GM21360 (cell line): ENCODE measurements at regions not wholly inside any gene's neighbourhood (a gene's known extent, or its start where the extent isn't known, plus 50 kb on each side); places are given as distances from the start of the nearest gene placed in this dataset.

Experiments
- ATAC-seq: cut with Tn5 transposase; IDR thresholded peaks from one replicate; pipeline ENCODE4 v1.9.1; 2021; ENCODE audit warnings: mild to moderate bottlenecking, moderate library complexity; ENCODE audit not compliant: unreplicated experiment

DNA sequence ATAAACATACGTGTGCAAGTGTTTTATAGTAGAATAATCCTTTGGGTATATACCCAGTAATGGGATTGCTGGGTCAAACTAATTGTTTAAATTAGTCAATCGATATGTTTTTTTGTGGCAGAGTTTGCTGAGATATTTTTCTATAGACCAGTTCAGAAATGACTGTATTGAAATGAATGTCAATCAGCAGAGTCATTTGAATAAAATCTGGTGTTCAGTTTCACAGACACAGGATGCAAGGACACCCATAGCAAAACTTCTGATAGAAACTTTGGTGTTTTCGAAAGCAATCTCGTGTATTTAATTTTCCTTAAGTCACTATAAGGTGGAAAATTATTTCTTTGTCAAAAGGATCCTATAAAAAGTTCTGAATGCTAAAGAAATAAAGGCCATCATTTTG lies 434.4 kb downstream of the RAP2B start:
- ATAC-seq: no peak

DNA sequence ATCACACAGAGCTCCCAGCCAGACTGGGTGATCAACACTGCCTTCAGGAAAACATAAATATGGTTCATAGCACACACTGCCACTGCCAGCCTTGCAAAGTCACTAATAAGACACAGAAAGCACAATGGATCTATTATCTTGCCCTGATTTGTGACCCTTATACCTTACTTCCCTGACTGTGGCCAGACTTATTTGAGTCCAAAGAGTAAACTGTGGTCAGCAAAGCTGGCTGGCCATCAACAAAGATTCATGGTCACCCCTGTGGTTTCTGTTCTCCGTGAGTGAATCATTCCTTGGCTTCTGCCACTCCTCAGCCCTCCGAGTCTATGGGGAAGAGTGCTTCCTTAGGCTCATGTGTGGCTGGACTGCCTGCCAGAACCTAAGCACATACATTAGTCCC lies 437.7 kb downstream of the RAP2B start:
- ATAC-seq: no peak

DNA sequence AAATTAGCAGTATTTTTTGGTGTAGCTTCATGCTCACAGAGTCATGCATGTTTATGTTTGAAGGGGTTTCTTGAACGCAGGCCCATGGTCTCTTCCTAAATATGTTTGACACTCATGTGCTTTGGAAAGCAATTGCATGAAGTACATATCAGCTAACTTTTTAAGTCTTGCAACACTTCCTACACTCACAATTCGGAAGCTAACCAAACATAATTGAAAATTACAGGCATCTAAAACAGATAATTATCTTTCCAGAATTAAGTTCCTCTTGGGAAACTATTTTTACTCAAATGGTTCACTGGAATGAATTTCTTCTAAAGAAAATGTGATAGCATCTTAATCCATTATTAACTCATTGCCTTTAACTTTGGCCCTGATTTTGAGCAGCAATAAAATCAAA lies 438.9 kb downstream of the RAP2B start:
- no peak for ATAC-seq

DNA sequence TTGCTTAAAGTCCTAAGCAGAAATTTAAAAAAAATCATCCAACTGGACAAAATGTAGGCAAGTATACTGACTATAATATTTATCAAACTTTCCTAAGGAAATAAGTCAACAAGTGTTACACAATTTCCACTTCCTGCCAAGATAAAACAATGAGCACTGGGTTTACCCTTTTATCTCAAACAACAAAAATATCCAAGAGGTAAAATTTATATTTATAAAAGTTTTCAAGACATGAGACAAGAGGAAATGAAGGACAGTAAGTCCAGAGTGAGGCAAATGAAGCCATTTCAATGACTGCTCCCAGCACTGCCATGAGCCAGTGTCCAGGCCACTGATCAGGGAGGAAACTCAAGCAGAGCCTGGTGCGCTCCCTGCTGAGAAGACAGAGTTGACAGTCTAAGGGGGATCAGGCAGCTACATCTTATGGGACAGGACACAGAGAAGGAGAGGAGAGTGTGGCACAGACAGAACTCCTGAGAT lies 439.4 kb downstream of the RAP2B start:
- no peak for ATAC-seq

DNA sequence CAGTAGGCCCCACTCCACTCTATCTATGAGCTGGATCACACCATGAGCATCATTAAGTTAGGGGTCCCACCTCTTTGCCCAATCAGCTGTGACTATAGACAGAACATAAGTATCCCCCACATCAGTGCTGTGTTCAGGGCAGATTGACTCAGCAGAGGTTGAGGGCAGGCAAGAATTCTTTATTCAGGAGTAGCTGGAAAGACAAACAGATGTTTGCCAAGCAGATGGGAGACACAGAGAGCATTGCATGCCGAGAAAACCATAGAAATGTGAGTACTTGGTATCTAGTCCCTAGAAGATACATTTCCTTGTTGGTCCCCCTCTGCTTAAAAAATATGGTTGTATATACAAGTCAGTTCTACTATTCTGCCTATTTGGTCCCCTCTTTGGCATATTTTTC lies 440.8 kb downstream of the RAP2B start:
- ATAC-seq: no peak

DNA sequence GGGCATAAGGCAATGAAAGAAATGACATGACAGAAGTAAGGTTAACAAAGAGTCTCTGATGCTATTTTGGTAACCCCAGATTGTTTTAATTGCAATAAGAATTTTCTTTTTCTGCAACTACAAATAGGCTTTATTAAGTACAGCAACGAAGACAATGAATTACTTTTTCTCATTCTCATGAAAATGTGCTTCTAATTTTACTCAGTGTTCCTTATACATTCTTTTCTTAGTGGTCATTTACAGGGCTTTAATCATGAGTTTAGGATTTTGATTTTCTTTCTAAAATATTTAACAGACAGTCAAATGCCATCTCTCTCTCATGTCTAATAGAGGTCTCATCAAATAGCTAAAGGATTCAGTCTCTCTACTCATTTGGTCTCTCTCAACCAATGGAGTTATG lies 452.1 kb downstream of the RAP2B start:
- no peak for ATAC-seq

DNA sequence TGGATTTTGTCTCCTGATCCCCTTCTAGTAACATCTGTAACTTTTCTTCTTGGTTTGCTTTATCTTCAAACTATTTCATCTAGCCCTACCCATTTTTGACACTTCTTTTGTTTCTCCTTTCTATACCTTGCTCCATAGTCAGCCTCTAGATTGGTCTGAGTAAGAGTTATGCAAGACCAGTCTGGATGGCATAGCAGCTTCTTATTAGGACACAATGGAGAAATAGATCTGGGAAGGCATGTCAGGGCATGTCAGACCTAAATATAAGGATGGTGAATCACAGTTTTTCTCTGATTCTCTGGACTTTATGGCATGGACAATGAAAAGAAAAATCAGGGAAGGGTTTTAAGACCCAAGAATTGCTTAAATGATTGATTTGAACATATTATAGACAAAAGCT lies 452.5 kb downstream of the RAP2B start:
- no peak for ATAC-seq

DNA sequence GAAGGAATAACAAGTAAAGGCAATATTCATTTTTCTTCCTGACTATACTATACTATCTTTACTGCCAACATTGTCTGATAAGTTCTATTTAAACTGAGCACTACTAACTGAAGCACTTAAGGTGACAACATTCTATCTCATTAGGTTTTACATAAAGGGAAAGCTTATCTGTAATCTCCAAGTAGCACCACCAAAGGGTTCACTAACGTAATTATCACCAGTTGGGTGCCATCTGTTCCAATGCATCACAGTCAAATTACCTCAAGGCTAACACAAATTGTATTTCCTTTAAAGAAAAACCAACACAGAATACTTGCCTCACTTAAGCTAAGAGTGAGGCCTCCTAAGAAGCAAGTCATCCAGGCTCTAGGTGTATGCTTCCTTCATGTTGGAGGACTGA lies 453.8 kb downstream of the RAP2B start:
- no peak for ATAC-seq

DNA sequence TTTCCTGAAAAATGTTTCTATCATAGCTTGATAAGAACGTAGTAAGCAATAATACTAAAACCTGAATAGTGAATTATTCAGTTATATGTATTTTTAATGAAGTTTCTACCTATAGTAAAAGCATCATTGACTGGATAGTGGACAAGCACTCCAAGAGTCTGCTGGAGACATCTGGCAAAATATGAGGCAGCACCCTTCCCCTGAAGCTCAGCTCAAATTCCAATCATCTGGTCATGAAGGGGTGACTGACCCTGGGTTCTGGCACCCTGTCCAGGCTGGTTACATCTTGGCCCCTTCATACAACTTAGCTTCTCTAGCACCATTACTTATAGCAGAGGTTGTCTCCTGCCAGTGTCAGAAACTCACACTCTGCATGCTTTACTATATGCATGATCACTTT lies 455.4 kb downstream of the RAP2B start:
- no peak for ATAC-seq

DNA sequence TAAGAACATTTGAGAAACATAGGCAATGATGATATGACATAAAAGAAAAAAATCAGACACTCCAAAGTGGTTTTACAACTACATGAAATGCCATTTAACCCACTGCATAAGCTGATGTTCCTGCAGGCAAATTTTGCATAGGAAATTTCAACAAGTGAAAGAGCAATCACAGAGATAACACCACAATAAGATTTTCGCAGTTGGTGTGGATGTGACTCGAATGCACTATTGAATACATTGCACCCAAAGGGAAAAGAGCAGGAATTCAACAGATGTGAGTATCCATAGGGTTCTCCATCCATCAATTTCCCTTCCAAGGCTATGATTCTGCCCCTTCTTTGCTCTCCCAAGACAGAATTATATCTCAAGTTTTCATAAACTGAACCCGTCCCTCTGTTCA lies 456.1 kb downstream of the RAP2B start:
- no peak for ATAC-seq

DNA sequence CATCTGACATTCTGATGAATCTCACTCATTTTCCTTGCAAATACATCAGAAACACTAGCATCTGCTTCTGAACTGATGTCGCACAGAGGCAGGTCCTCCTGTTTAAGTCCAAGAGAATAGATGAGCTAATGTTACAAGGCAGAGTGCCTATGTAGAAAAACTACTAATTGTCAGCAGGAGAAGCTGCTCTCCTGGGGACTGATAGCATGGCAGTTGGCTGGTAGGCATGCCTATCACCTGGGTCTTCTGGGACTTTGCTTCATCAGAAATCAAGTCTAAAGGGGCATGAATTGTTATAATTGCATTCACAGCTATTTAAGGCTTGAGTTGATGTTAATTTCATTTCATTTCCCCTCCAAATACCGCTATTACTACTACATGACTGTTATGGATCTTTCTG lies 457.2 kb downstream of the RAP2B start:
- ATAC-seq: no peak

DNA sequence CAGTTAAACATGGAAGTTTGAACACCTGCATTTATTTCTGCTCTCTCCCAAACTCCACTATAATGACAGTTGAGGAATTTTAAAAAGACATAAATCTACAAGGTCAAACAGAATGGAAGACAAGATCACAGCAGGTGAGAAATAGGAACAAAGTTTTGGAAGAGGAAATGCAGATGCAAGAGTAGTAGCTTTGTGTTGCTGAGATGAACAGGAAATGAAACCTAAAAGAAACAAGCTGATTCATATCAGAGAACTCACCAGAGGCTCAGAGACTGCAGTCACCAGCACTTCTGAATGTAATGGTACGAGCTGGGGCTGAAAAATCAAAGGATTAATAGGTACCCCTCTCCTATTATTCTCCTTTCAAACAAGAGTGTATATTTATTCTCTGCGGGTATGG lies 459.9 kb downstream of the RAP2B start:
- ATAC-seq: peak; percentile 94

DNA sequence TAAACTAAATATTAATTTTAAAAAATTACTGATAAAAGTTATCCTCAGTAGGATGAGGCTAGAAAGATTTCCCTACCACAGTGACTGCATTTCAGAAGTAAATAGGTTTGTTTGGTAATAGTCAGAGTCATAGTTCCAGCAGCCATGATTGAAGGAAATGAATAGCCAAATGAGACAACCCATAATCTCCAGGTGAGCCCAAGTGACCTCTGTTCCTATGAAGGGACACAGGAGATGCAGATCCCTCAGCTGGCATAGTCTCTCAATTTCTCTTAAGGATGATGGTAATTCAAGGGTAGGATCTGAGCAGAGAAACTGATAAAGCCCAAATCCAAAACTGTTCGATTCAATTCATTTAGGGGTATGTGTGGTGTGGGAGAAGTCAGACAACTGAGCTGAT lies 461.8 kb downstream of the RAP2B start:
- ATAC-seq: no peak

DNA sequence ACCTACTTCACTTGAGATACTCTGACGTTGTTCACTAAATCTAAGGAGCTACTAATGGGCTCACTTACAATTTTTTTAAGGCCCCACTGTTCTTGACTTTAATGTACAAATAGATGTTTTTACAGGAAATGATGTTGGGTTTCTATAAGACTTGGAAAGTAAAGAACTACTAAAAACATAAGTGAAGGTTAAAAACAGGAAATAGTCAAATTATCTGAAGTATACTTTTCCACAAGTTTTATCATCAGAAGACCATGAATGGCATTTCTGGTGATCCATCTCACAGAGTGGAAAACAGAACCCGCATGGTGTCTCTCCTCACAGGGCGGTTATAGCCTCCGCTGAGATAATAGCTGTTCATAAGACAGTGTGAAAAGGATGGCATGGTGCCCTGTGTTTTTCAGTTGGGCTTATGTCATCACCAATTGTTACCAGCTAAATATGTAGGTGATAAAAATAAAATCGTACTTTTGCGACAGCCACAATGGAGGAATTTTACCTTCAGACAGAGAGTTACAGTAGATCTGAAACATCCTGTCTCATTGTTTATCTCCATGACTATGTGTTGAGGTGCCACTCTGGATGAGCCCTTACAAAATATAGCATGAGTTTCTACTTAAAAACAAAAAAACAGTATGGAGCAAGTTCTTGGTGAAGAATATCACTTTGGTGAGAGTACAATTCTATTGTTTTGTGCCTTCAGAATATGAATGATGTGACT lies 462.4 kb downstream of the RAP2B start:
- ATAC-seq: no peak

DNA sequence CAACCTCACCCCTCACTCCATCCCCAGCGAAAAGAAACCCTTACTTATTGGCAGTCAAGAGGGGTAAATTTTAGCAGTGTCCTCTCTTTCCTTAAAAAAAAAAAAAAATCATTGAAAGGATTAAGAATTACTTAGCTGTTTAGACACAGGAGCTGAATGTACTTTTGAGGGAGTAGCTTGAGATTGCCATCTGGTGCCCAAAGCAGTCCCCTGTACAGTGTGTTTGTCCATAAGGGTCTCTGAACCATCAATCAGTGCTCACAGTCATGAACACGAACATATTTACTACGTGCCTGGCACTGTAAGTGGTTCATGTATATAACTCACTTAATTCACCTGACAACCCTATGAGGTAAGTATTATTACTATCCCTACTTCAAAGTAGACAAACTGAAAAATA lies 463.5 kb downstream of the RAP2B start:
- no peak for ATAC-seq

DNA sequence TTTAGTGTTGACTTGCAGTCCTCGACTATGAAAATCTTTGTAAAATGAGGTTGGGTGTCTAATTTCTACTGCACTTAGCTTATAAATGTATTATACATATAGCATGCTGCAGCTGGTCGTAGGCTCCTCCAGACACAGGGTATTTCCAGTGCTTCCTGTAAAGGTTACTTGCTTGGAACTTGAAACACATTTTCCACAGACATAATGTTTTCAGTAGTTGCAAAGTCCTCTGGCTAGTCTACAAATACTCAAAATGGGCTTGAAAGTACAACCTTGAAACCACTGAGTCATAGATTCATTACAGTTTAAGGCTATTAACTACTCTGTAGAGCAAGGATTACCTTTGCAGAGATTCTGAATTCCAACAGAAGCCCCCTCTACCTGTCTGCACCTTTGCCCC lies 464.1 kb downstream of the RAP2B start:
- ATAC-seq: no peak

DNA sequence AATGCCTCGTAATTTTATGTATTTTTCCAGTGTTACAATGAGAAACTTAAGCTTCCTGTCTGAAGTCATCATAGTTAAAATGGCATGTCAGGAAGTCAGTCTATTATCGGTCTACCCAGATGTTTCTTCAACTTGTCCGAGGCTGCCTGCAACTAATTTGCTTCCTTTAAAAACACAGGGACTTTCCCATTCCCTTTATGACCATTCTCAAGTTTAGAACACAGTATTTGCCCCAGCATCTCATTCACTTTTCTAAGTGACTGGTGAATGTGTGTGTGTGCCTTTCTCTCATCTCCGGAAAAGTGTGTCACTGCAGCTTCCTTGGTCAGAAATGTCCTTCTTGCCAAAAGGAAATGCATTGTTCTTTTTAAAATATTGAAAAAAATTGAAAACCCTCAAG lies 466.6 kb downstream of the RAP2B start:
- ATAC-seq: peak; percentile 40

DNA sequence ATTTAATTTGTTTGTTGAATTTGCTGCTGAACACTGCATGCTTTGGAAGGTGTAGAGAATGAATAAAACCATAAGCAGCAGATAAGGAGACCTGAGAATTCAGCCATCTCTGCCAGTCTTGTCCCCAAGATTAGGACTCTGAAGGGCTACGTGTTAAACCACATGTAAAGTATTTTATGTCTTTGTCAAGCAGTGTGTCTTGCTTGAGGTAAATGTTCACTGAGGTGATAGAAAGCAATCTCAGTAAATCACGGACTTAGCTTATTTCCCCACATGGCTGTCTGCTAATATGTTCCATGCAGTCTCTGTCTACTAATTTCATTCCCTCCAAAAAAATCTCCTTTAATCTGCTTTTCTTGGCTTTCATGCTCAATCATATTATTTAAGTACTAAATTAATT lies 467.1 kb downstream of the RAP2B start:
- no peak for ATAC-seq

DNA sequence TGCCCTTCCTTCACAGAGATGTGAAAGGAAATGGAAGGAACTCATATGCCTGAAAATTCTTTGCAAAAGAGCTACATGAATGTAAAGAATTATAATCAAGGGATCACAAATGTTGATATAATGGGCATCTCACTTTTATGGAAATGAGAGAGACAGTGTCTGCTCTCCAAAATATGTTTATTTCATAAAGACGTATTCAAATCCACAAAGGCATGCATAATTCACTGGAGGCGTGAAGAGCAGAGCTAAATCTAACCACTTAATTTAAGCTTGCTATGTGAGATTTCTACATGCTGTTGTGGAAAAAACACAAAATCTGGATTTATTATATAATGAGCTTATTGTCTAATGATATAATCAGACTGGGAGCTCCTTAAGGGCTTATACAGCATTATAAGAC lies 469.1 kb downstream of the RAP2B start:
- ATAC-seq: no peak

DNA sequence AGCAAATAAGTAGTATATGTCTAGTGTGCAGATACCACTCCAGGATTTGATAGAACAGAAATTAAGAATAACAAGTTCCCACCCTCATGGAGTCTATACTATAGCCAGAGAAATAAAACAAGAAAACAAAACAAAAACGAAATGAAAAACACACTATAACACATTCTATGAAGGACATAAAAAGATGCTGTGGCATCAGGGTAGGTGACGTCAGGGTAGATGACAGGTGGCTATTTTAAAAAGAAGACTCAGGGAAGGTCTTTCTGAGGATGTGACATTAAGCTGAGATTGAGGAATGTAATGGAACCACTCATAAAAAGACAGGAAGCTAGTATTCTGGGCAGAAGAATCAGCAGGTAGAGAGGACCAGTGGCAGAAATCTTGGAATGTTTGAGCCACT lies 469.6 kb downstream of the RAP2B start:
- ATAC-seq: no peak

DNA sequence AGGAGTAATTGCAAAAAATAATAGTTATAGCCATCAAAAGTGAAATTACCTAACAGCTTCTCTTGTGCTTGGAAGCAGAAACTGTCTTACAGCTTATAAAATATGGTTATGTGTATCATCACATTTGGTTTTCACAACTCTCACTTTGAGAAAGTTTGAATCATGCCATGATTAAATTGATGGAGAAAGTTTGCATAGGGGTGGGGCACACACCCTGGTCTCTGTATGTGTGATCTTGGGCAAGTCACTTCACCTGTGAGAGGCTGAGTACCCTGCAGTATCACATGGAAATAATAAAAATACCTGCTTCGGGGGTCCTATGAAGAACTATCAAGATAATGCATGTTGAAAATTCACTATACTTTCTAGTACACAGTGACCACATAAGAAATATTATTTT lies 471.4 kb downstream of the RAP2B start:
- ATAC-seq: no peak

DNA sequence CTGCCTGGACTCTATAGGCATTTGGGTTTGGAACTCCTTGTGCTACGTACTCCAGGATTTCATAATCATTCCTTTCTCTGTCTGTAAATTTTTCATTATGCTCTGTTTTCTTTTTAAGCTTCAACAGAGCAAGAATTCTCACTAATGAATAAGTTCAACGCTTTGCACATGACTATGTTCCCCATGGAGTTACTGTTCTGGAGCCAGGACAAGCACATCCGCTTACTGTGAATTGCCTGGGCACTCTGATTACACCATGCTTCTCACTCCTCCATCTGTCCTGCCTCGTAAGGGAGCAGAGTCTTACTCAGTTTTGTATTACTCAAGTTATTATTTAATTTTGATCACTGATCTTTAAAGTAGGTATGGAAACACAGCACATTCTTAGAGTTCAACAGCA lies 472.7 kb downstream of the RAP2B start:
- no peak for ATAC-seq

DNA sequence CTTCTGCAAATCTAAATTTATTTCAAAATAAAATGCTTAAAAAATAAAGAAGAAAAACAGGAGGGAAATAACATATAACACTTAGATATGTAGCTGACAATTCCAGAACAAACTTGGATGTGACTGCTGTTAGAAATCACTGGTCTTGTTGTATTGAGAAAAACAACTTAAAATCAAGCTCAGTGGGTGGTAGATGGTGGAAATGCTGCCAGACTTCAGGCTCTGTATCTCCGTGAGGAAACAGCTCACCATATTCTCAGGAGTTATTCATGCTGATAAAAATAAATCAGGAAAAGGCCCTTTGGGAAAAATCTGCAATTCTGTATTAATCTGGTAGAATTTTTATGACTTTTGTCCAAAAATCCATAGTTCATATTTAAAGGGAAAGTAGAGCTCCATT lies 477.6 kb downstream of the RAP2B start:
- ATAC-seq: no peak
